ENCODE measurements at regions not wholly inside any gene's neighbourhood (a gene's known extent, or its start where the extent isn't known, plus 50 kb on each side); places are given as distances from the start of the nearest gene placed in this dataset.

DNA sequence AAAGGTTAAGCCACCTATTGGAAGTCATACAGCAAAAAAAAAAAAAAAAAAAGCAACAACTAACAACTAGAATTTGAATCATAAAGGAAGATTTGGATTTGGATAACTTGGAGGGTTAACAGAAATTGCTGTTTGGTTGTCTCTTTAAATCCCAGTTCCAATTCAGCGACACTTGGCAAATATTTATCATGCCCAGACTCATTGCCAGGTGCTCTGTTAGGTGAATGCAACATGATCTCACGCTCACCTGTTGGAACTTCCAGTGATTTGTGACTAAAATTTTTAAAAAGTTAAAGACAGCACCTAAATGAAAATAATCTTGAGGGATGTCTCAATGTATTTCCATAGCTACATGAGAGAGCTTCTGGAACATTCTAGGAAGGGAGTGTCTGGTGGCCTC lies 103.7 kb downstream of the TBX3 start:
- H3K9me3 ChIP-seq, result peaks cover 0 to 2% (median 0%) of the 10 kb centered on the region in 4 donors
- TF ChIP-seq, protein P1, sequence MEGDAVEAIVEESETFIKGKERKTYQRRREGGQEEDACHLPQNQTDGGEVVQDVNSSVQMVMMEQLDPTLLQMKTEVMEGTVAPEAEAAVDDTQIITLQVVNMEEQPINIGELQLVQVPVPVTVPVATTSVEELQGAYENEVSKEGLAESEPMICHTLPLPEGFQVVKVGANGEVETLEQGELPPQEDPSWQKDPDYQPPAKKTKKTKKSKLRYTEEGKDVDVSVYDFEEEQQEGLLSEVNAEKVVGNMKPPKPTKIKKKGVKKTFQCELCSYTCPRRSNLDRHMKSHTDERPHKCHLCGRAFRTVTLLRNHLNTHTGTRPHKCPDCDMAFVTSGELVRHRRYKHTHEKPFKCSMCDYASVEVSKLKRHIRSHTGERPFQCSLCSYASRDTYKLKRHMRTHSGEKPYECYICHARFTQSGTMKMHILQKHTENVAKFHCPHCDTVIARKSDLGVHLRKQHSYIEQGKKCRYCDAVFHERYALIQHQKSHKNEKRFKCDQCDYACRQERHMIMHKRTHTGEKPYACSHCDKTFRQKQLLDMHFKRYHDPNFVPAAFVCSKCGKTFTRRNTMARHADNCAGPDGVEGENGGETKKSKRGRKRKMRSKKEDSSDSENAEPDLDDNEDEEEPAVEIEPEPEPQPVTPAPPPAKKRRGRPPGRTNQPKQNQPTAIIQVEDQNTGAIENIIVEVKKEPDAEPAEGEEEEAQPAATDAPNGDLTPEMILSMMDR (IDR thresholded peaks at IDR 0.05), result no peak
- TF ChIP-seq POLR2A (IDR thresholded peaks at IDR 0.05), result no peak
- TF ChIP-seq EP300 (IDR thresholded peaks at IDR 0.05), result no peak
- H3K27me3 ChIP-seq, result no peaks in the 10 kb centered on the region
- no peak overlapping the region for H3K27ac ChIP-seq
- no peaks in the 10 kb centered on the region for H3K4me1 ChIP-seq
- H3K4me3 ChIP-seq, result no peak overlapping the region
- H3K36me3 ChIP-seq, result no peaks in the 10 kb centered on the region
- no peak for DNase-seq (ENCODE audit: low spot score in 2 of 2)
- 83 to 85% methylated on average over 2 of the region's 2 CpGs for WGBS, 2 donors

DNA sequence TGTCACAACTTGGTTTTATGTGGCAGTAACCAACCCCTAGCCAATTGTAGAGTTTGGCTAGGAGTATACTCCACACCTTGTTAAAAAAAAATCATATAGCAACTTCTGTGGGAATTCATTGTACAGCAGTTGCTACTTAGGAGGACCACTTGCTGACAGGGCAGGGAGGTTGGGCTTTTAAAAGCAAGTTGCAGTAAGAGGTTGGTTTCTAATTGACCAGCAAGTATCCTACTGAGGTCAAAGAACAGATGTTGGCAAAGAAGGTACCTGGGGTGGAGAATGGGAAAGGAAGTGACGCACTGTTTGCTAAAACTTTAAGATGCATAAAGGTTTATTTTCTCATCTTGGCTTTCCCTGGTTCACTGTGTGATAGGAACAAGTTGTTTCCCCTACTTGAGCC lies 104.6 kb downstream of the TBX3 start:
- Histone ChIP-seq H3K4me3 (no peak overlapping the region), H3K27ac (no peak overlapping the region), H3K4me1 (no peaks in the 10 kb centered on the region), H3K27me3 (no peaks in the 10 kb centered on the region), H3K36me3 (no peaks in the 10 kb centered on the region), H3K9me3 (no peaks in the 10 kb centered on the region)
- TF ChIP-seq POLR2A (IDR thresholded peaks at IDR 0.05) (no peak), EP300 (IDR thresholded peaks at IDR 0.05) (no peak)
- TF ChIP-seq, protein P1 (IDR thresholded peaks at IDR 0.05), result no peak
- WGBS, 2 donors, result 62 to 66% methylated on average over 1 of the region's 1 CpG
- DNase-seq (ENCODE audit: low spot score in 2 of 2), result no peak

GRCh38 chr12:114562654-114563053 lies 121.3 kb downstream of the TBX3 start:
- TF ChIP-seq, protein P1 (IDR thresholded peaks at IDR 0.05), result no peak
- no peak for TF ChIP-seq EP300 (IDR thresholded peaks at IDR 0.05)

DNA sequence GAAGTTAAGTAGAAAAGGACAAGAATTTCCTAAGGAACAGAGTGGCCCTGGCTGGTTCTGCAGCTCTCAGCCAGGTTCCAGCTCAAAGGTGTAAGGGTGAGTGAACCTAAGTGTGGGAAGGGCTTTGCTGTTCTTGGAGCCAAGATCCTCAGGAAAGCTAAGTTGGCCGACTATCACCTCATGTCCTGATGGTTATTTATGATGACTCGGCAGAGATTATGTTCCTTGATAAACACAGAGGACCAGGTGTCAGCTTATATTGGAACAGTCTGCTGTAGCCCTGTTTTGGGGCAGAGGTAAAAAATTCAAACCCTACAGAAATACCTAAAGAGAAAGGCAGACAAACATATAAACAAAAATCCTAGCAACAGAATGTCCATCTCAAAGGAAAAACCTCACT lies 128.5 kb downstream of the TBX3 start:
- TF ChIP-seq EP300 (IDR thresholded peaks at IDR 0.05) (no peak), POLR2A (IDR thresholded peaks at IDR 0.05) (no peak)
- TF ChIP-seq, protein P1 (IDR thresholded peaks at IDR 0.05), result no peak
- no peaks in the 10 kb centered on the region for H3K36me3 ChIP-seq
- no peaks in the 10 kb centered on the region for H3K4me1 ChIP-seq
- no peaks in the 10 kb centered on the region for H3K9me3 ChIP-seq
- 50 to 69% methylated on average over 2 of the region's 2 CpGs for WGBS, 2 donors
- no peak for DNase-seq (ENCODE audit: low spot score in 2 of 2)
- no peaks in the 10 kb centered on the region for H3K27me3 ChIP-seq
- no peak overlapping the region for H3K27ac ChIP-seq
- H3K4me3 ChIP-seq, result no peak overlapping the region

More at GRCh38 chr12:114562654-114563053, 121.3 kb downstream of the TBX3 start:
- H3K4me1 ChIP-seq, result no peaks in the 10 kb centered on the region
- no peak for DNase-seq (ENCODE audit: low spot score in 2 of 2)
- no peak overlapping the region for H3K4me3 ChIP-seq
- H3K36me3 ChIP-seq, result no peaks in the 10 kb centered on the region
- H3K27me3 ChIP-seq, result no peaks in the 10 kb centered on the region
- no peak overlapping the region for H3K27ac ChIP-seq
- 40 to 75% methylated on average over 2 of the region's 2 CpGs for WGBS, 2 donors
- H3K9me3 ChIP-seq, result no peaks in the 10 kb centered on the region

- DNase-seq (ENCODE audit: low spot score in 2 of 2), result no peak
- no peak overlapping the region for H3K4me3 ChIP-seq
- no peak for TF ChIP-seq EP300 (IDR thresholded peaks at IDR 0.05)
- no peak for TF ChIP-seq POLR2A (IDR thresholded peaks at IDR 0.05)
- TF ChIP-seq, protein P1 (IDR thresholded peaks at IDR 0.05), result no peak
- 57 to 86% methylated on average over 1 of the region's 1 CpG for whole genome bisulfite sequencing, 2 donors
- no peak overlapping the region for H3K27ac ChIP-seq
- H3K36me3 ChIP-seq, result no peaks in the 10 kb centered on the region
- H3K9me3 ChIP-seq, result no peaks in the 10 kb centered on the region
- H3K27me3 ChIP-seq, result no peaks in the 10 kb centered on the region
- H3K4me1 ChIP-seq, result no peaks in the 10 kb centered on the region
Measured at GRCh38 chr12:114547636-114548035, 136.3 kb downstream of the TBX3 start.

Data from tibial nerve (tissue), 4 donors.